Urinary bladder (tissue), 3 donors: ENCODE measurements at regions not wholly inside any gene's neighbourhood (a gene's known extent, or its start where the extent isn't known, plus 50 kb on each side); places are given as distances from the start of the nearest gene placed in this dataset.

Experiments
- DNase-seq: peaks from one replicate; pipeline ENCODE4 v3.0.0-alpha.2; 2015; ENCODE audit errors: extremely low spot score
- H3K27ac ChIP-seq: one replicate; pipeline ENCODE4 v1.5.1; 2013; ENCODE audit warnings: low read depth, mild to moderate bottlenecking, moderate library complexity
- H3K36me3 ChIP-seq: one replicate; pipeline ENCODE4 v1.6.1; 2013; ENCODE audit warnings: mild to moderate bottlenecking, moderate library complexity; ENCODE audit not compliant: insufficient read depth
- H3K4me1 ChIP-seq: one replicate; pipeline ENCODE4 v1.6.1; 2013; ENCODE audit warnings: mild to moderate bottlenecking, moderate library complexity; ENCODE audit not compliant: insufficient read depth
- H3K4me3 ChIP-seq: one replicate; pipeline ENCODE4 v1.5.1; 2013; ENCODE audit warnings: low read depth, low read length
- WGBS: extraction: QIAGEN DNeasy Blood & Tissue Kit; methylation state at CpG from one replicate; pipeline ENCODE4 v1.1.7; 2013; 5-methylcytosine and 5-hydroxymethylcytosine counted together
- donor health status: healthy with polysubstance abuse.
- donor health status: healthy.

DNA sequence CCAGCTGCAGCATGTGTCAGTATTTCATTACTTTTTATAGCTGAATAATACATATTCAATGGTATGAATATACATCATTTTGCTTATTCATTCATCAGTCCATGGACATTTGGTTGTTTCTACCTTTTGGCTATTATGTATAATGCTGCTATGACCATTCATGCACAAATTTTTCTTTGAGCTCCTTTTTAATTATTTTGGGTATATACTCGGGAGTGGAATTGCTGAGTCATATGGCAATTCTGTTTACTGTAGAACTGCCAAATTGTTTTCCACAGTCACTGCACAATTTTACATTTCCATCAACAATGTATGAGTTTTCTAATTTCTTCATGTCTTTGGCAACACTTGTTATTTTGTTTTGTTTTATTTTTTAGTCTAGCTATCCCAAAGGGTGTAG lies 405.9 kb upstream of the PITX2 start:
- no peaks in the 10 kb centered on the region for H3K36me3 ChIP-seq
- no peaks in the 10 kb centered on the region for H3K4me1 ChIP-seq
- 68% methylated on average over 1 of the region's 1 CpG for WGBS
- DNase-seq, result no peak
- H3K27ac ChIP-seq, result no peak overlapping the region
- H3K4me3 ChIP-seq, result no peak overlapping the region

DNA sequence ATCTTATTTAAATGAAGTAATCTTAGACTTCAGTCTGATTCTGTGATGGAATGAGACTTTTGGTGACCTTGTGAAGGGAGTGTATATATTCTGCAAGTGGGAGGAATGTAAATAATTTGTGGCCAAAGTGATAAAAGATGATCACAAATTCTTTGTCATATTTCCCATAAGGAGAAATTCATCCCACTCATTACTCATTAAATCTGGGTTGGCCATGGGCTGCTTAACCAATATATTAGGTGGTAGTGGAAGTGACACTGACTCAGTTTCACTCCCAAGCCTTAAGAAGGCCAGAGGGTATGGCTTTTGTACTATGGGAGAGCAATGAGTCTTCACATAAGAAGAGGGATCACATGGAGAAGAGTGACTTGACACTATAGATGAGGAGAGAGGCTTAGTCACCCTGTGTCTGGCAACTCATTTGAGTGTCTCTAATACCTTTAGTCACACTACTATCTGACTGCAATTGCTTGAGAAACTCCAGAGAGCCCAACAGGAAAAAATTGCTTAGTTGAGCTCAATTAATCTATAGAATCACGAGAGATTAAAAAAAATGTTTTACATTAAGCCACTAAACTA lies 408.2 kb upstream of the PITX2 start:
- 71% methylated on average over 1 of the region's 1 CpG for WGBS
- Histone ChIP-seq H3K27ac (no peak overlapping the region), H3K4me1 (no peaks in the 10 kb centered on the region), H3K4me3 (no peak overlapping the region), H3K36me3 (no peaks in the 10 kb centered on the region)
- no peak for DNase-seq

DNA sequence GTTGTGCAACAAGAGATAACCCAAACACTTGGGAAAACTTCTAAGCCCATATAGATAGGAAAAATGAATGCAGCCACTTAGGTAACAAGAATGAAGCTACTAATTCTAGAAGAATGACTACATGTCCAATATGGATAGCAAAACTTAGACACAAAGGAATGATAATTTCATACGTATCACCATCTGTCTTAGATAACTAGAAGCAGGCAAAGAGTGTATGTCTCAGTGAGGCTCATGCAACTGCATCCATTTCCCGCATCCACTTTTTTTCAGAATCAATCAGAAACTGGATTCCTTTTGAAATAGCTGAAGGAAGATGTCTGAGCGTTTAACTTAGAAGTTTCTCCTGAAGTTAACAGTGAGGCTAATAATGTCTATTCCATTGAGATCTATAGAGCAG lies 408.7 kb upstream of the PITX2 start:
- 86% methylated on average over 3 of the region's 3 CpGs for WGBS
- no peak for DNase-seq
- H3K4me3 ChIP-seq, result no peak overlapping the region
- no peaks in the 10 kb centered on the region for H3K36me3 ChIP-seq
- no peak overlapping the region for H3K27ac ChIP-seq
- H3K4me1 ChIP-seq, result no peaks in the 10 kb centered on the region

DNA sequence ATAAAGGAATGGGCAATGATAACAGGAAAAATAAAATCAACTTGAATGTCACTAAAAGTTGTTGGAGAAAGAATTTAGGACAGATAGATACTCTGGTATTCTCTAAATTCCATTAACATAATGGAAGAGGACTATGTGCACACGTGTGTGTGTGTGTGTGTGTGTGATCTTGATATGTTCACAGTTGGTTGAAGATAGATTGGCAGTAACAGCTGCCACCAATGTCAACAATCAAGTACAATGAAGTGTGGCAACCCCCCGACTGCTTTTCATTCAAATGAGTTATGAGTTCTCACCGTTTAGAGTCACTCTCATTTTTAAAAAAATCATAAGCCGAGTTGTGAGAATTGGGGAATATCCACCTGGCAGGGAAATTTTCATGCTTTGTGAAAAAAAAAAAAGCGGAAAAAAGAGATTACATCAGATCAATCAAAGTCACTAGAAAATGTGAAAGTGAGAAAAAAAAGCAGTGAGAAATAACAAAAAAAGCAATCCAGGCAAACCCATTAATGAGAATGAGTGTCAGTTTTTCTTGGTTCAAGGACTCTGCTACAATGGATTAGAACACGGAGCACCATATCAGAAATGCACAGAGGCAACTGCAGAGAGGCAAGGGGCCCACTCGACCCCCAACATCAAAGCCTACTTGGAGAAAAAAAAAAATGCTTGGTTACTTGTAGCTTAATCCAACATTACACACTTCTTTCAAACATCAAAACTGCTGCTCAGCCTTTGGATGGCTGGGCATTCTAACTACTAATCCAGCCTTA lies 414.9 kb upstream of the PITX2 start:
- Histone ChIP-seq H3K4me3 (no peak overlapping the region), H3K36me3 (no peaks in the 10 kb centered on the region), H3K27ac (no peak overlapping the region), H3K4me1 (no peaks in the 10 kb centered on the region)
- 65% methylated on average over 7 of the region's 7 CpGs for whole genome bisulfite sequencing
- no peak for DNase-seq

DNA sequence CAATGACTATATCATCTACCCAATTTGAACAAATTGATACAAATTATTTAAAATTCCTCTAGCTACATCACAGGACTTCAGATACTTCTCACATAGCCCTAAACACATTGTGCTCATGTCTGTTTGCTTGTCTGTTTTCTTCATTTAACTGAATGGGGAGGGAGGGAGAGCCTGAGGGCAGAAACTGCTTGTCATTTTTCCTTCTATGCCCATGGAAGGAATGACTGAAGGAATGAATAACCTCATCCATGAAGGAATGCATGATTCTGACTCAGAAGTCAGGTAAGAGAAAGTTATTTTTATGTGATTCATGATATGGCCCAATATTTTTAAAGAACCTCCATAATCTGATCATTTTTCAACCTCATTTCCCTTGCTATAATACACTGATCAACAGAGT lies 418.0 kb upstream of the PITX2 start:
- H3K4me1 ChIP-seq, result no peaks in the 10 kb centered on the region
- no peak overlapping the region for H3K4me3 ChIP-seq
- H3K36me3 ChIP-seq, result no peaks in the 10 kb centered on the region
- DNase-seq, result no peak
- H3K27ac ChIP-seq, result no peak overlapping the region

DNA sequence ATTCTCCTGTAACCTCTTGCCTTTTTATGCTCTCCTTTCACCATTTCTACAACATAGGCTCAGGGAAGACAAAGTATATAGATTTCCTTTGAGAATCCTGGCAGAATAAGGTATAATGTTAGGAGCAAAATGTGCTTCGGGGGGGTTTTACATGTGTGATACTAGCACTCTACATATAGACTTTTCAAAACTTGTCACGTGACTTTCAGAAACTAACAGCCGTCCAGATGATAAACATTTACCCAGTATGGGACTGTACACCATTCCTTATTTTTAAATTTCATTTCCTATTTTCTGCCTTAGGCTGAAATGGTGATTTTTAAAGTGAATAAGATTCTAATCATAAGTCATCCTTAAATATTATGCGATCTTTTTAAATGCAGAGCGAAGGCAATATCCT lies 420.4 kb upstream of the PITX2 start:
- Histone ChIP-seq H3K4me1 (no peaks in the 10 kb centered on the region), H3K27ac (no peak overlapping the region), H3K4me3 (no peak overlapping the region), H3K36me3 (no peaks in the 10 kb centered on the region)
- WGBS, result 85% methylated on average over 5 of the region's 5 CpGs
- no peak for DNase-seq

DNA sequence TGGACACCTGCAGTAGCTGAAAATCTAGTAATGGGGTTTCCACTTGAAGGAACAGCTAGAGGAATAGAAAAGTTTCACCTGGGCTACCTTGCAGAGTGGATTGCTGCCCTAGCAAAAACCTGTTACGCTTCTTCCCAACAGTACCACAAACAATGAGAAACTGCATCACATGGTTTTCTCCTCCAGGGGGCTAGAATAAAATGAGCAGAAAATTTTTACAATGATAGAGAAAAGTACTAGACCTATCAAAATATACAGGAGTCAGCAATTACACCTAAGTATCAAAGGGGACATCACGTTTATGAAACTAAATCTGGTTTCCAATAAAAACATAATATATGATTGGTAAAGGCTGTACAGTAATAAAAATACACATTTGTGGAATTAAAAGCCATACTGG lies 423.1 kb upstream of the PITX2 start:
- no peak overlapping the region for H3K4me3 ChIP-seq
- H3K36me3 ChIP-seq, result no peaks in the 10 kb centered on the region
- 80% methylated on average over 2 of the region's 2 CpGs for WGBS
- no peak overlapping the region for H3K27ac ChIP-seq
- no peaks in the 10 kb centered on the region for H3K4me1 ChIP-seq
- DNase-seq, result no peak

DNA sequence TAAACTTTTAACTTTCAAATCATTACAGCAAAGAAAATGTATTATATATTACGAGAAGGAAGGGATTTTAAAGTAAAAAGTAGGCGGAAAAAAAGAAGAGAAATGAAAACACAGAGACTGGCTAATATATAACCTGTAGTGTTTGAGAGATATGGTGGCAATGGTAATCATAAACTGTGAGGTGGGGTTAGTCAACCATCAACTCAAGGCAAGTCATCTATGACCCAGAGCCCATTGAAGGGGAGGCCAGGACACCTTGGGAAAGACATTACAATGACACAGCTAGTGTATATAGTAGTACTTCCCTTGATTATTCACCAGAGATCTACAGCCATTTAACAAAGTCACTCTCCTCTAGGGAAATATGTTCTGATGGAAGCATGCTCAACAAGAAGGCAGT lies 423.9 kb upstream of the PITX2 start:
- 90% methylated on average over 2 of the region's 2 CpGs for WGBS
- Histone ChIP-seq H3K4me3 (no peak overlapping the region), H3K27ac (no peak overlapping the region), H3K36me3 (no peaks in the 10 kb centered on the region), H3K4me1 (no peaks in the 10 kb centered on the region)
- no peak for DNase-seq

DNA sequence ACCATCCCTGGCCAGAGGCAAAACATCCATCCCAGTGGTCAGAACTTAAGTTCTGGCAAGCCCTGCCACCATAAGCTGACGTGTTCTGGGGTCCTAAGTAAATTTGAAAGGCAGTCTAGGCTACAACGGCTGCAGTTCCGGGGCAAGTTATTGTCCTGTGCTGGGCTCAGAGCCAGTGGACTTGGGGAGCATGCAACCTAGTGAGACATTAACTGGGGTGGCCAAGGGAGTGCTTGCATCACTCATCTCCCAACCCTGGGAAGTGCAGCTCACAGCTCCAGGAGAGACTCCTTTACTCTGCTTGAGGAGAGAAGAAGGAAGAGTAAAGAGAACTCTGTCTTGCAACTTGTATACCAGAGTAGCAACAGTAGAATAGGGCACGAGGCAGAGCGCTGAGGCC lies 425.4 kb upstream of the PITX2 start:
- H3K36me3 ChIP-seq, result no peaks in the 10 kb centered on the region
- 89% methylated on average over 5 of the region's 5 CpGs for WGBS
- DNase-seq, result no peak
- no peak overlapping the region for H3K4me3 ChIP-seq
- H3K4me1 ChIP-seq, result no peaks in the 10 kb centered on the region
- no peak overlapping the region for H3K27ac ChIP-seq

DNA sequence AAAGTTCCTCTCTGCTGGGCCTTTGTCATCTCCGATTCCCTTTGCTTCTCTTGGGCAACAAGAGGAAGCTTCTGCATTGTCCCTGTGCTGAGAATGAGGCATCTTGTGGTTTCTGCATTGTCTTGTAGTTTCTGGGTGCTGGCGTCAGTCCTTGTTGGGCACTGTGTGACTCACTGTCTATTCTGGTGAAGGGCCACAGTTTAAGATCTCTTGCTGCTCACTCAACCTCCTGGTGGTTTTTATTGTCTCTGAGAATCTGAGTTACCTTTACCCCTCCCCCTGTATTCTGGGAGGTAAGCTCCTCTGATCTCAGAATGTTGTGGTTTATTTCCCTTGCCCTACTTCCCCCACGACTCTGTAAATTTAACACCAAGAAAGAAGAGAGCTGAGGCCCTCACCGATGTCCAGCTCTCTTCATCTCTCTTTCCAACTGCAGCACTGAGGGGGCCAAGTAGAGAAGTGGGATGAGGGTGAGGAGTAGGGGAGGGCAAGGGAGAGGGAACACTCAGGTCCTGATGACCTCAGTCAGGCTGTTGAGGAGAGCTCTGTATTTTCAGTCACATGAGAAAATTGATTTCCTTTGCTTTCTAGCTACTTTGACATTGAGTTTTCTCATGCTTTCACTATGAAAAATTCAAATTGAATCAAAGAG lies 441.6 kb upstream of the PITX2 start:
- H3K4me3 ChIP-seq, result no peak overlapping the region
- WGBS, result 83% methylated on average over 4 of the region's 4 CpGs
- H3K27ac ChIP-seq, result no peak overlapping the region
- DNase-seq, result no peak
- no peaks in the 10 kb centered on the region for H3K36me3 ChIP-seq
- H3K4me1 ChIP-seq, result no peaks in the 10 kb centered on the region

DNA sequence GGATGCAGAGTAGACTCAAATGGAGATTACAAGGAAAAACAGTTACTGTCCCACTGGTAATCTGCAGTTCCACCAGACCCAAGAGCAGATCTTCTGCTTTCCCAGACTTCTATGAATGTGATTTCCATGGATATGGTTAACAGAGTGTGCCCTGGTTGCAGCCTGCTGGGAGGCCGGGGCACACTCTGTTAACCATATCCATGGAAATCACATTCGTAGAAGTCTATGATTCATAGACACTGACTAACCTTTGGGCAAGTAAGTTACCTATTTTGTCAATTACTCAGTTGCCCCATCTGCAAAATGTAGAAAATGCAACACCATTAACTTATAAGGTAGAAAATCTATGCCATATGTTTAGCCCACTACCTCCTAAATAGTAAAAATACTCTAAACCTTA lies 443.1 kb upstream of the PITX2 start:
- Histone ChIP-seq H3K27ac (no peak overlapping the region), H3K4me1 (no peaks in the 10 kb centered on the region), H3K36me3 (no peaks in the 10 kb centered on the region), H3K4me3 (no peak overlapping the region)
- WGBS, result 93% methylated on average over 2 of the region's 2 CpGs
- no peak for DNase-seq

DNA sequence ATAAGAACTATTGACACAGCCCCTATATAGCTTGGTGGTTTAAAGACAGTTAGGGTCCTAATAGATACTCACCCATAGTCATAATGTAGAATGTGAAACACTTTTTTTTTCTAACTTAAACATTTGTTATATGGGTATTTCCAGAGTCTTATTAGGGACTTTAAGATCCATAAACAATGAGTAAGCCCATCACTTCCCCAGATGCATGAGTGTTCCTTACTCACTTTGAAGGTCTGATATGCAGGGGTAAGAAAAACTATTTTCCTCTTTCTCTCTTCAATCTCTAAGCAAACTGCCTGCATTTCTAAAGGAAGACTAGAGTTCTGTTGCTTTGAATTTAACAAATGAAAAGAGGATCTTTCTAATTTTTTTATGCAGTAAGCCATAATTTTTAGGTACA lies 443.6 kb upstream of the PITX2 start:
- DNase-seq, result no peak
- H3K36me3 ChIP-seq, result no peaks in the 10 kb centered on the region
- H3K4me3 ChIP-seq, result no peak overlapping the region
- no peaks in the 10 kb centered on the region for H3K4me1 ChIP-seq
- no peak overlapping the region for H3K27ac ChIP-seq

DNA sequence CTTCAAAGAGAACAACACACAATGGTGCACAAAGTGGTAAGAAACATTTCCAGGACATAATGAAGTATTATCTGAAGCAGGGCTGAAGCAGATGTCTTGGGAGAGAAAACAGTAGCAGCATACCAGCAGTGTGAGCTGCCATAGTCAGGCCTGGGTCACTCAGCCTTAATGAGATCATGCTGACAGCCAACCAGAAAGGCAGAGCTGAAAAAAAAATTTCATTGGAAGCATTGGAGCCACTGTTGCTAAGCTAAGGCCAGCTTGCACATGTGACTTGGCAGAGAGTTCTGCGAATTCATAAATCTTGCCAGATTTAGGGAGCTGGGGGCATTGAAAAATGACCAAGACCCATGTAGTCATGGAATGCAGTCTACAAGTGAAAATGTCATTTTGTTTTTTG lies 444.0 kb upstream of the PITX2 start:
- H3K4me1 ChIP-seq, result no peaks in the 10 kb centered on the region
- WGBS, result 78% methylated on average over 1 of the region's 1 CpG
- H3K27ac ChIP-seq, result no peak overlapping the region
- H3K4me3 ChIP-seq, result no peak overlapping the region
- no peak for DNase-seq
- H3K36me3 ChIP-seq, result no peaks in the 10 kb centered on the region

DNA sequence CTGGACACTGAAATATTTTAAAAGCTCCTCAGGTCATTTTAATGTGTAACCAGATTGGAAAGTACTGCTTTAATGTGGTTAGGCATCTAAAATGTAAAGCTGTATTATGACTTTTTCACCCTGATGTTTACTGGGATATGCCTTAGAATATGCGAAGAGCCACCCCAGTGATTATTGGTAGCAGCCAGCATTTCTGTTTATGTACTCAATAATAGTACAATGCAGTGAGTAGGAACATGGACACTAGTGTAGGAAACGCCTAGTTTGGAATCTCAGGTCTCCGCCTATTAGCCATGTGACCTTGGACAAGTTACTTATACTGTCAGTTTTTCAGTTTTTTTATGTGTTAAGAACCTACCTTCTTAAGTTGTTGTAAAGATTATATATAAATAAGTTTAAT lies 446.0 kb upstream of the PITX2 start:
- Histone ChIP-seq H3K36me3 (no peaks in the 10 kb centered on the region), H3K4me1 (no peaks in the 10 kb centered on the region), H3K4me3 (no peak overlapping the region), H3K27ac (no peak overlapping the region)
- no peak for DNase-seq
- 86% methylated on average over 3 of the region's 3 CpGs for WGBS
